ENCODE measurements at regions not wholly inside any gene's neighbourhood (a gene's known extent, or its start where the extent isn't known, plus 50 kb on each side); places are given as distances from the start of the nearest gene placed in this dataset.

DNA sequence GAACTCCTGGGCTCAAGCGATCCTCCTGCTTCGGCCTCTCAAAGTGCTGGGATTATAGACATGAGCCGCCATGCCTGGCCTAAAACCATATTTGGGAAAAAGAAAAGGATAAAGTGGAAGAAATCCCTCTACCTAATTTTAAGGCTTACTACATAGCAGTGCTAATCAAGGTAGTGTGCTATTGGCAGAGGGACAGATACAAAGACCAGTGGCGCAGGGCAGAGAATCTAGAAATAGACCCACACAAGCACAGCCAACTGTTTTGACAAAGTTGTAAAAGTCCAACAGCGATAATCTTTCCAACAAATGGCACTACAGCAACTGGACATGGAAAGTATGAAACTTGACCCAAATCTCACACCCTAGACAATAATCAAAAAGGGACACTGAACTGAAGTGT, 138.4 kb downstream of the TFCP2L1 start:
- H3K4me3 Mint-ChIP-seq: no peak overlapping the region
- Histone ChIP-seq H3K4me2 (replicated peaks; ENCODE audit: low read depth, low read length, poor library complexity, severe bottlenecking) (no peak overlapping the region), H3K9ac (ENCODE audit: low read length) (no peak overlapping the region), H3K4me1 (ENCODE audit: control insufficient read depth in 2 of 2, insufficient read depth in 2 of 2, low read length in 2 of 2) (no peaks in the 10 kb centered on the region), H3K9me3 (ENCODE audit: control extremely low read depth in 1 of 3, control insufficient read depth in 2 of 3, insufficient read depth in 1 of 3, low read length in 2 of 3) (peaks cover 0 to 4% (median 0%) of the 10 kb centered on the region in 3 donors), H3K4me3 (ENCODE audit: control extremely low read depth in 1 of 5, extremely low read depth in 1 of 5, insufficient read depth in 1 of 5, low read depth in 2 of 5, low read length in 4 of 5) (no peak overlapping the region), H3K27ac (ENCODE audit: low read length in 2 of 2) (no peak overlapping the region), H4K20me1 (ENCODE audit: control insufficient read depth, insufficient read depth, low read length, poor library complexity, severe bottlenecking) (no peaks in the 10 kb centered on the region), H2AFZ (ENCODE audit: insufficient read depth, low read depth, low read length, poor library complexity, severe bottlenecking) (no peak overlapping the region), H3K36me3 (replicated peaks in 1 of 2; ENCODE audit: control extremely low read depth in 1 of 2, control insufficient read depth in 1 of 2, extremely low read depth in 1 of 2, insufficient read depth in 2 of 2, low read length in 1 of 2) (no peaks in the 10 kb centered on the region), H3K27me3 (replicated peaks in 1 of 4; ENCODE audit: control extremely low read depth in 1 of 4, control insufficient read depth in 3 of 4, insufficient read depth in 4 of 4, low read length in 3 of 4) (no peaks in the 10 kb centered on the region), H3K79me2 (ENCODE audit: control insufficient read depth, insufficient read depth, low read length) (no peaks in the 10 kb centered on the region)
- TF ChIP-seq EZH2 (IDR thresholded peaks at IDR 0.05; ENCODE audit: borderline replicate concordance, insufficient read depth, low read depth, low read length, poor library complexity, severe bottlenecking): no peak
- TF ChIP-seq, protein P1, sequence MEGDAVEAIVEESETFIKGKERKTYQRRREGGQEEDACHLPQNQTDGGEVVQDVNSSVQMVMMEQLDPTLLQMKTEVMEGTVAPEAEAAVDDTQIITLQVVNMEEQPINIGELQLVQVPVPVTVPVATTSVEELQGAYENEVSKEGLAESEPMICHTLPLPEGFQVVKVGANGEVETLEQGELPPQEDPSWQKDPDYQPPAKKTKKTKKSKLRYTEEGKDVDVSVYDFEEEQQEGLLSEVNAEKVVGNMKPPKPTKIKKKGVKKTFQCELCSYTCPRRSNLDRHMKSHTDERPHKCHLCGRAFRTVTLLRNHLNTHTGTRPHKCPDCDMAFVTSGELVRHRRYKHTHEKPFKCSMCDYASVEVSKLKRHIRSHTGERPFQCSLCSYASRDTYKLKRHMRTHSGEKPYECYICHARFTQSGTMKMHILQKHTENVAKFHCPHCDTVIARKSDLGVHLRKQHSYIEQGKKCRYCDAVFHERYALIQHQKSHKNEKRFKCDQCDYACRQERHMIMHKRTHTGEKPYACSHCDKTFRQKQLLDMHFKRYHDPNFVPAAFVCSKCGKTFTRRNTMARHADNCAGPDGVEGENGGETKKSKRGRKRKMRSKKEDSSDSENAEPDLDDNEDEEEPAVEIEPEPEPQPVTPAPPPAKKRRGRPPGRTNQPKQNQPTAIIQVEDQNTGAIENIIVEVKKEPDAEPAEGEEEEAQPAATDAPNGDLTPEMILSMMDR (IDR thresholded peaks at IDR 0.05): no peak
- CTCF ChIA-PET: no interaction called here
- no peaks in the 10 kb centered on the region for H3K9me3 Mint-ChIP-seq (ENCODE audit: insufficient read depth)
- POLR2A ChIA-PET: no interaction called here
- H3K4me1 Mint-ChIP-seq: no peaks in the 10 kb centered on the region
- intact Hi-C loops (cut with micrococcal nuclease): no loop called here
- ATAC-seq (ENCODE audit: low read depth) (no peak), DNase-seq (no peak)
- WGBS (ENCODE audit: insufficient coverage): 96% methylated on average over 4 of the region's 5 CpGs
- peaks cover 3% of the 10 kb centered on the region for H3K27me3 Mint-ChIP-seq
- H3K27ac Mint-ChIP-seq: no peak overlapping the region

DNA sequence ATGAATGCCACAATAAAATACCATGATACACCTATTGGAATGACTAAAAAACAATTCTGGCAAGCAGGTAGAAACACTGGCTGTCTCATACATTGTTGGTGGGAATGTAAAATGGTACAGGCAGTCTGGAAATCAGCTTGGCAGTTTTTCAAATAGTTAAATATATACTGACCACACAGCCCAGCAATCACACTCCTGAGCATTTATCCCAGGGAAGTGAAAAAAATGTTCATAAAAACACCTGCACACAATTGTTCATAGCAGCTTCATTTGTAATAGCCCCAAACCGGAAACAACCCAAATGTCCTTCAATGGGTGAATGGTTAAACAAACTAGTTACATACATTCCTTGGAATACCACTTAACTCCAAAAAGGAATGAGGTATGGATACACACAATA, 137.2 kb downstream of the TFCP2L1 start:
- DNase-seq: no peak
- H3K27ac Mint-ChIP-seq: no peak overlapping the region
- Histone ChIP-seq H3K4me3 (ENCODE audit: control extremely low read depth in 1 of 5, extremely low read depth in 1 of 5, insufficient read depth in 1 of 5, low read depth in 2 of 5, low read length in 4 of 5) (no peak overlapping the region), H3K4me2 (replicated peaks; ENCODE audit: low read depth, low read length, poor library complexity, severe bottlenecking) (no peak overlapping the region), H4K20me1 (ENCODE audit: control insufficient read depth, insufficient read depth, low read length, poor library complexity, severe bottlenecking) (no peaks in the 10 kb centered on the region), H3K27me3 (replicated peaks in 1 of 4; ENCODE audit: control extremely low read depth in 1 of 4, control insufficient read depth in 3 of 4, insufficient read depth in 4 of 4, low read length in 3 of 4) (no peaks in the 10 kb centered on the region), H3K27ac (ENCODE audit: low read length in 2 of 2) (no peak overlapping the region), H2AFZ (ENCODE audit: insufficient read depth, low read depth, low read length, poor library complexity, severe bottlenecking) (no peak overlapping the region), H3K4me1 (ENCODE audit: control insufficient read depth in 2 of 2, insufficient read depth in 2 of 2, low read length in 2 of 2) (no peaks in the 10 kb centered on the region), H3K36me3 (replicated peaks in 1 of 2; ENCODE audit: control extremely low read depth in 1 of 2, control insufficient read depth in 1 of 2, extremely low read depth in 1 of 2, insufficient read depth in 2 of 2, low read length in 1 of 2) (no peaks in the 10 kb centered on the region), H3K9ac (ENCODE audit: low read length) (no peak overlapping the region), H3K9me3 (ENCODE audit: control extremely low read depth in 1 of 3, control insufficient read depth in 2 of 3, insufficient read depth in 1 of 3, low read length in 2 of 3) (no peaks in the 10 kb centered on the region), H3K79me2 (ENCODE audit: control insufficient read depth, insufficient read depth, low read length) (no peaks in the 10 kb centered on the region)
- CTCF ChIA-PET: no interaction called here
- POLR2A ChIA-PET: no interaction called here
- no peak for ATAC-seq (ENCODE audit: low read depth)
- TF ChIP-seq EZH2 (IDR thresholded peaks at IDR 0.05; ENCODE audit: borderline replicate concordance, insufficient read depth, low read depth, low read length, poor library complexity, severe bottlenecking): no peak
- TF ChIP-seq, protein P1 (IDR thresholded peaks at IDR 0.05): no peak
- intact Hi-C loops (cut with micrococcal nuclease): no loop called here
- WGBS (ENCODE audit: insufficient coverage): no CpG with 5 or more reads among the region's 1 CpG
- no peaks in the 10 kb centered on the region for H3K9me3 Mint-ChIP-seq (ENCODE audit: insufficient read depth)
- H3K4me1 Mint-ChIP-seq: no peaks in the 10 kb centered on the region
- H3K4me3 Mint-ChIP-seq: no peak overlapping the region
- H3K27me3 Mint-ChIP-seq: peaks cover 3% of the 10 kb centered on the region

Data from B cell (primary cell).